ENCODE measurements at regions not wholly inside any gene's neighbourhood (a gene's known extent, or its start where the extent isn't known, plus 50 kb on each side); places are given as distances from the start of the nearest gene placed in this dataset.

- no peak for TF ChIP-seq CTCF (IDR thresholded peaks at IDR 0.05; ENCODE audit: low read depth, low read length)
- H3K4me3 ChIP-seq (ENCODE audit: low read depth, low read length), result no peak overlapping the region
Measured at GRCh38 chr12:34377243-34378035, 355.1 kb downstream of the ALG10 start.

- no peak for TF ChIP-seq CTCF (IDR thresholded peaks at IDR 0.05; ENCODE audit: low read depth, low read length)
- no peak overlapping the region for H3K4me3 ChIP-seq (ENCODE audit: low read depth, low read length)
Measured at GRCh38 chr12:34379142-34379541, 356.8 kb downstream of the ALG10 start.

GRCh38 chr12:34384693-34385092 is 362.4 kb downstream of the ALG10 start:
- no peak overlapping the region for H3K4me3 ChIP-seq (ENCODE audit: low read depth, low read length)
- no peak for TF ChIP-seq CTCF (IDR thresholded peaks at IDR 0.05; ENCODE audit: low read depth, low read length)

GRCh38 chr12:34386016-34386415 is 363.7 kb downstream of the ALG10 start:
- TF ChIP-seq CTCF (IDR thresholded peaks at IDR 0.05; ENCODE audit: low read depth, low read length), result no peak
- no peak overlapping the region for H3K4me3 ChIP-seq (ENCODE audit: low read depth, low read length)

GRCh38 chr12:34386621-34387255 is 364.4 kb downstream of the ALG10 start:
- H3K4me3 ChIP-seq (ENCODE audit: low read depth, low read length), result no peak overlapping the region
- no peak for TF ChIP-seq CTCF (IDR thresholded peaks at IDR 0.05; ENCODE audit: low read depth, low read length)

- no peak overlapping the region for H3K4me3 ChIP-seq (ENCODE audit: low read depth, low read length)
Measured at GRCh38 chr12:34387711-34388635, 365.7 kb downstream of the ALG10 start.

More at GRCh38 chr12:34387711-34388635, 365.7 kb downstream of the ALG10 start:
- no peak for TF ChIP-seq CTCF (IDR thresholded peaks at IDR 0.05; ENCODE audit: low read depth, low read length)
